GM23248 (cell line): ENCODE measurements at regions not wholly inside any gene's neighbourhood (a gene's known extent, or its start where the extent isn't known, plus 50 kb on each side); places are given as distances from the start of the nearest gene placed in this dataset.

Experiments
- DNase-seq: peaks from one replicate; pipeline ENCODE4 v3.0.0-alpha.2; 2015
- H2AFZ ChIP-seq: fragments of 200-600 bp; sonication (generic); 2 replicates; pipeline ENCODE4 v1.6.1; 2016; ENCODE audit warnings: antibody characterized with exemption
- H3F3A ChIP-seq: fragments of 200-600 bp; sonication (generic); 2 replicates; pipeline ENCODE4 v1.6.1; 2016; ENCODE audit warnings: mild to moderate bottlenecking, antibody characterized with exemption, mixed run types; ENCODE audit not compliant: insufficient read depth
- H3K27ac ChIP-seq: fragments of 200-600 bp; sonication (generic); 2 replicates; pipeline ENCODE4 v1.5.1; 2016; ENCODE audit warnings: mild to moderate bottlenecking
- H3K27me3 ChIP-seq: fragments of 200-600 bp; sonication (generic); replicated peaks from 2 replicates; pipeline ENCODE4 v1.6.1; 2016; ENCODE audit warnings: mild to moderate bottlenecking; ENCODE audit not compliant: insufficient read depth
- H3K36me3 ChIP-seq: fragments of 200-600 bp; sonication (generic); 2 replicates; pipeline ENCODE4 v1.6.1; 2016; ENCODE audit warnings: low read depth, mild to moderate bottlenecking
- H3K4me1 ChIP-seq: fragments of 200-600 bp; sonication (generic); 2 replicates; pipeline ENCODE4 v1.6.1; 2016; ENCODE audit warnings: mild to moderate bottlenecking; ENCODE audit not compliant: insufficient read depth
- H3K4me2 ChIP-seq: fragments of 200-600 bp; sonication (generic); one replicate; pipeline ENCODE4 v1.6.1; 2016; ENCODE audit warnings: mild to moderate bottlenecking; ENCODE audit not compliant: unreplicated experiment
- H3K4me3 ChIP-seq: fragments of 200-600 bp; sonication (generic); 2 replicates; pipeline ENCODE4 v1.5.1; 2016; ENCODE audit warnings: mild to moderate bottlenecking
- H3K79me2 ChIP-seq: fragments of 200-600 bp; sonication (generic); 2 replicates; pipeline ENCODE4 v1.6.1; 2016; ENCODE audit warnings: mild to moderate bottlenecking; ENCODE audit not compliant: insufficient read depth
- H3K9ac ChIP-seq: fragments of 200-600 bp; sonication (generic); 2 replicates; pipeline ENCODE4 v1.6.1; 2016; ENCODE audit warnings: mild to moderate bottlenecking
- H3K9me2 ChIP-seq: fragments of 200-600 bp; sonication (generic); 2 replicates; pipeline ENCODE4 v1.6.1; 2016; ENCODE audit warnings: mixed run types, mild to moderate bottlenecking, moderate library complexity; ENCODE audit not compliant: insufficient read depth
- H3K9me3 ChIP-seq: fragments of 200-600 bp; sonication (generic); one replicate; pipeline ENCODE4 v1.6.1; 2017; ENCODE audit warnings: low read depth
- H4K20me1 ChIP-seq: fragments of 200-600 bp; sonication (generic); 2 replicates; pipeline ENCODE4 v1.6.0; 2016; ENCODE audit not compliant: insufficient read depth
- EZH2 ChIP-seq: fragments of 200-600 bp; sonication (generic); IDR thresholded peaks from 2 replicates; pipeline ENCODE4 v1.6.1; 2018; ENCODE audit warnings: antibody characterized with exemption, mild to moderate bottlenecking; ENCODE audit not compliant: insufficient read depth, poor library complexity, severe bottlenecking
- EZH2phosphoT487 ChIP-seq: fragments of 200-600 bp; sonication (generic); IDR thresholded peaks from 2 replicates; pipeline ENCODE4 v1.6.1; 2018; ENCODE audit warnings: antibody characterized with exemption, moderate library complexity, mild to moderate bottlenecking, low read depth; ENCODE audit not compliant: insufficient read depth
- WGBS, 2 experiments: methylation state at CpG; one replicate each; pipeline ENCODE4 v1.1.6; 2015 to 2017; ENCODE audit warnings: low lambda C conversion rate in 2 of 2, low coverage in 1 of 2; ENCODE audit errors: missing lambda C conversion rate in 2 of 2; 5-methylcytosine and 5-hydroxymethylcytosine counted together
- in situ Hi-C: fragments of 300-500 bp; cut with MboI; formaldehyde crosslinking; loops from 2 replicates; pipeline ENCODE4 v1.15.0; 2020

GRCh38 chr20:21968486-21968885 lies 263.0 kb downstream of the PAX1 start:
- TF ChIP-seq EZH2phosphoT487 (no peak), EZH2 (no peak)
- Histone ChIP-seq H3K27me3 (no peaks in the 10 kb centered on the region), H4K20me1 (no peaks in the 10 kb centered on the region), H3K36me3 (no peaks in the 10 kb centered on the region), H3K79me2 (no peaks in the 10 kb centered on the region), H3K9me2 (no peaks in the 10 kb centered on the region), H3K27ac (no peak overlapping the region), H3K4me2 (no peak overlapping the region), H3K4me3 (no peak overlapping the region), H2AFZ (peak overlapping the region; percentile 15; the same call in 1 of the 2 replicates), H3K4me1 (peaks cover 11% of the 10 kb centered on the region), H3K9me3 (no peaks in the 10 kb centered on the region), H3K9ac (no peak overlapping the region), H3F3A (peaks cover 10% of the 10 kb centered on the region; the same call in 1 of the 2 replicates)
- in situ Hi-C loops = no loop called here
- peak; percentile 14 for DNase-seq

- in situ Hi-C loops = no loop called here
- no peaks in the 10 kb centered on the region for H3K27me3 ChIP-seq
- H3K9me3 ChIP-seq = no peaks in the 10 kb centered on the region
- peaks cover 11% of the 10 kb centered on the region for H3K4me1 ChIP-seq
- H3K27ac ChIP-seq = peak overlapping the region; percentile 55
- H3F3A ChIP-seq = peaks cover 10% of the 10 kb centered on the region; the same call in 1 of the 2 replicates
- peak overlapping the region; percentile 34 for H3K4me2 ChIP-seq
- H3K9ac ChIP-seq = peak overlapping the region; percentile 48
- TF ChIP-seq EZH2 (no peak), EZH2phosphoT487 (no peak)
- no peaks in the 10 kb centered on the region for H3K9me2 ChIP-seq
- no peaks in the 10 kb centered on the region for H3K36me3 ChIP-seq
- DNase-seq = peak; percentile 62
- 11 to 15% methylated on average over 5 of the region's 5 CpGs for WGBS, 2 experiments
- no peak overlapping the region for H3K4me3 ChIP-seq
- no peaks in the 10 kb centered on the region for H3K79me2 ChIP-seq
- H2AFZ ChIP-seq = peak overlapping the region; percentile 16; the same call in 1 of the 2 replicates
- no peaks in the 10 kb centered on the region for H4K20me1 ChIP-seq
Measured at GRCh38 chr20:21967481-21967880, 262.0 kb downstream of the PAX1 start.

- no peak for DNase-seq
- no peaks in the 10 kb centered on the region for H3K79me2 ChIP-seq
- H3K4me3 ChIP-seq = no peak overlapping the region
- no peaks in the 10 kb centered on the region for H3K9me3 ChIP-seq
- H3K27me3 ChIP-seq = no peaks in the 10 kb centered on the region
- no peaks in the 10 kb centered on the region for H3F3A ChIP-seq
- H3K36me3 ChIP-seq = no peaks in the 10 kb centered on the region
- H3K9me2 ChIP-seq = no peaks in the 10 kb centered on the region
- in situ Hi-C loops = no loop called here
- no peaks in the 10 kb centered on the region for H3K4me1 ChIP-seq
- H3K9ac ChIP-seq = no peak overlapping the region
- no peak overlapping the region for H3K4me2 ChIP-seq
- TF ChIP-seq EZH2phosphoT487 = no peak
- TF ChIP-seq EZH2 = no peak
- no peak overlapping the region for H2AFZ ChIP-seq
- H3K27ac ChIP-seq = no peak overlapping the region
- no peaks in the 10 kb centered on the region for H4K20me1 ChIP-seq
Measured at GRCh38 chr20:21956591-21956990, 251.1 kb downstream of the PAX1 start.

- in situ Hi-C loops = no loop called here
- no peaks in the 10 kb centered on the region for H3K4me1 ChIP-seq
- no peak for DNase-seq
Measured at GRCh38 chr20:21947406-21947805, 241.9 kb downstream of the PAX1 start.

GRCh38 chr20:21944227-21944626 lies 238.8 kb downstream of the PAX1 start:
- 53 to 54% methylated on average over 5 of the region's 5 CpGs for WGBS, 2 experiments
- Histone ChIP-seq H3K4me3 (no peak overlapping the region), H4K20me1 (no peaks in the 10 kb centered on the region), H3K9ac (no peak overlapping the region), H3K27ac (no peak overlapping the region), H3F3A (no peaks in the 10 kb centered on the region), H3K27me3 (no peaks in the 10 kb centered on the region), H3K36me3 (no peaks in the 10 kb centered on the region), H3K79me2 (no peaks in the 10 kb centered on the region), H3K4me1 (no peaks in the 10 kb centered on the region), H3K9me3 (no peaks in the 10 kb centered on the region), H3K9me2 (no peaks in the 10 kb centered on the region), H3K4me2 (no peak overlapping the region), H2AFZ (no peak overlapping the region)
- in situ Hi-C loops = no loop called here
- no peak for DNase-seq
- TF ChIP-seq EZH2 (no peak), EZH2phosphoT487 (no peak)

More at GRCh38 chr20:21947406-21947805, 241.9 kb downstream of the PAX1 start:
- H3K27me3 ChIP-seq = no peaks in the 10 kb centered on the region
- no peaks in the 10 kb centered on the region for H3K9me2 ChIP-seq
- H3F3A ChIP-seq = no peaks in the 10 kb centered on the region
- no peak overlapping the region for H3K27ac ChIP-seq
- no peak overlapping the region for H3K4me2 ChIP-seq
- H2AFZ ChIP-seq = no peak overlapping the region
- 0 to 1% methylated on average over 2 of the region's 2 CpGs for WGBS, 2 experiments
- no peaks in the 10 kb centered on the region for H3K79me2 ChIP-seq
- H3K9me3 ChIP-seq = no peaks in the 10 kb centered on the region
- TF ChIP-seq EZH2 = no peak
- TF ChIP-seq EZH2phosphoT487 = no peak
- no peaks in the 10 kb centered on the region for H4K20me1 ChIP-seq
- no peak overlapping the region for H3K9ac ChIP-seq
- H3K36me3 ChIP-seq = no peaks in the 10 kb centered on the region
- no peak overlapping the region for H3K4me3 ChIP-seq
